ENCODE measurements at regions not wholly inside any gene's neighbourhood (a gene's known extent, or its start where the extent isn't known, plus 50 kb on each side); places are given as distances from the start of the nearest gene placed in this dataset.

DNA sequence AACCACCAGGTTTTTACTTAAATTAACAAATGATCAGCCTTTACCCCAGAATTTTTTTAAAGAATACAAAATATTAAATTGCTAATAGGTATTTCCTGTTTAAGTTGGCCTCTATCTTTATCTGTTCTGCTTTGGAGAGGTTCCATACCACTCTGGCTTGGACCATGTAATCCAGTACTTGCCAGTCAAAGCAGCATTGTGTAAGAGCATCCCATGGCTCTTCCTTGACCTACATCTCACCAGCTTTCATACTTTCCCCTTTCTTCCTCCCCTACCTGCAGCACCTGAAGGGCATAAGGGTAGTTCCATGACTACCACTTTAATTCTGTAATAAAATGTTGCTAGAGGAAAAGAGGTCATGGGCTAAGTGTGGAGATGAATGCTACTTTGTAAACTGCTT, 140.8 kb upstream of the MTAP start:
- TF ChIP-seq POLR2A (IDR thresholded peaks at IDR 0.05) (no peak), POLR2AphosphoS5 (IDR thresholded peaks at IDR 0.05) (no peak)
- TF ChIP-seq, protein P1, sequence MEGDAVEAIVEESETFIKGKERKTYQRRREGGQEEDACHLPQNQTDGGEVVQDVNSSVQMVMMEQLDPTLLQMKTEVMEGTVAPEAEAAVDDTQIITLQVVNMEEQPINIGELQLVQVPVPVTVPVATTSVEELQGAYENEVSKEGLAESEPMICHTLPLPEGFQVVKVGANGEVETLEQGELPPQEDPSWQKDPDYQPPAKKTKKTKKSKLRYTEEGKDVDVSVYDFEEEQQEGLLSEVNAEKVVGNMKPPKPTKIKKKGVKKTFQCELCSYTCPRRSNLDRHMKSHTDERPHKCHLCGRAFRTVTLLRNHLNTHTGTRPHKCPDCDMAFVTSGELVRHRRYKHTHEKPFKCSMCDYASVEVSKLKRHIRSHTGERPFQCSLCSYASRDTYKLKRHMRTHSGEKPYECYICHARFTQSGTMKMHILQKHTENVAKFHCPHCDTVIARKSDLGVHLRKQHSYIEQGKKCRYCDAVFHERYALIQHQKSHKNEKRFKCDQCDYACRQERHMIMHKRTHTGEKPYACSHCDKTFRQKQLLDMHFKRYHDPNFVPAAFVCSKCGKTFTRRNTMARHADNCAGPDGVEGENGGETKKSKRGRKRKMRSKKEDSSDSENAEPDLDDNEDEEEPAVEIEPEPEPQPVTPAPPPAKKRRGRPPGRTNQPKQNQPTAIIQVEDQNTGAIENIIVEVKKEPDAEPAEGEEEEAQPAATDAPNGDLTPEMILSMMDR (IDR thresholded peaks at IDR 0.05 in 8 of 11, conservative IDR thresholded peaks at IDR 0.05 in 3 of 11): no peak
